SU-DHL-6 (cell line): ENCODE measurements at regions not wholly inside any gene's neighbourhood (a gene's known extent, or its start where the extent isn't known, plus 50 kb on each side); places are given as distances from the start of the nearest gene placed in this dataset.

Experiments used
- H2AFZ ChIP-seq: fragments of 200-600 bp; sonication (generic); 2 replicates; pipeline ENCODE4 v1.6.1; 2014; ENCODE audit warnings: low read depth, mild to moderate bottlenecking, moderate library complexity, mixed read lengths, antibody characterized with exemption, low read length; ENCODE audit not compliant: severe bottlenecking
- H3F3A ChIP-seq: fragments of 200-600 bp; shearing (Covaris generic); 2 replicates; pipeline ENCODE4 v1.6.0; 2016; ENCODE audit warnings: antibody characterized with exemption, mild to moderate bottlenecking; ENCODE audit not compliant: insufficient read depth
- H3K27ac ChIP-seq: fragments of 200-600 bp; sonication (generic); 2 replicates; pipeline ENCODE4 v1.5.1; 2016; ENCODE audit warnings: low read depth, mild to moderate bottlenecking, low read length, moderate library complexity, mixed read lengths
- H3K27me3 ChIP-seq: fragments of 200-600 bp; sonication (generic), shearing (Covaris generic); 2 replicates; pipeline ENCODE4 v1.6.0; 2014; ENCODE audit warnings: mild to moderate bottlenecking, low read length
- H3K36me3 ChIP-seq: fragments of 200-600 bp; sonication (generic); 2 replicates; pipeline ENCODE4 v1.6.1; 2014; ENCODE audit warnings: mild to moderate bottlenecking, low read length, mixed read lengths
- H3K4me2 ChIP-seq: fragments of 300-600, 200-600 bp; shearing (Covaris generic), sonication (generic); 2 replicates; pipeline ENCODE4 v1.6.0; 2014; ENCODE audit warnings: low read length, low read depth, mild to moderate bottlenecking; ENCODE audit not compliant: poor library complexity, severe bottlenecking
- H3K4me3 ChIP-seq: fragments of 200-600 bp; sonication (generic); 2 replicates; pipeline ENCODE4 v1.5.1; 2014; ENCODE audit warnings: antibody characterized with exemption, low read length, mild to moderate bottlenecking, mixed read lengths; ENCODE audit not compliant: insufficient read depth, poor library complexity, severe bottlenecking
- H3K79me2 ChIP-seq: fragments of 200-600 bp; sonication (generic); 2 replicates; pipeline ENCODE4 v1.6.1; 2014; ENCODE audit warnings: mild to moderate bottlenecking, low read length, moderate library complexity; ENCODE audit not compliant: insufficient read depth
- H3K9ac ChIP-seq: fragments of 200-600 bp; sonication (generic); 2 replicates; pipeline ENCODE4 v1.7.0; 2014; ENCODE audit warnings: mild to moderate bottlenecking, low read length
- H3K9me2 ChIP-seq: fragments of 200-600 bp; sonication (generic); replicated peaks from 2 replicates; pipeline ENCODE4 v1.6.1; 2014; ENCODE audit warnings: low read length; ENCODE audit not compliant: insufficient read depth
- H3K9me3 ChIP-seq: fragments of 200-600 bp; sonication (generic); 2 replicates; pipeline ENCODE4 v1.6.1; 2014; ENCODE audit warnings: low read length, mixed read lengths; ENCODE audit not compliant: insufficient read depth
- H4K20me1 ChIP-seq: fragments of 200-600 bp; sonication (generic); 2 replicates; pipeline ENCODE4 v1.6.1; 2014; ENCODE audit warnings: low read depth, mild to moderate bottlenecking, antibody characterized with exemption, low read length, moderate library complexity, mixed read lengths
- CTCF ChIP-seq: fragments of 200-600 bp; sonication (generic); IDR thresholded peaks from one replicate; pipeline ENCODE4 v1.5.1; 2017; ENCODE audit warnings: antibody characterized with exemption, mild to moderate bottlenecking, low read length, moderate library complexity; ENCODE audit not compliant: insufficient read depth, poor library complexity, severe bottlenecking
- EZH2phosphoT487 ChIP-seq: fragments of 200-600 bp; sonication (generic), shearing (Covaris generic); conservative IDR thresholded peaks from 2 replicates; pipeline ENCODE4 v1.6.1; 2018; ENCODE audit warnings: mild to moderate bottlenecking, antibody characterized with exemption, low read length, moderate library complexity, mixed read lengths

GRCh38 chr1:104463126-104463697 is 713.5 kb downstream of the AMY1C start:
- no peaks in the 10 kb centered on the region for H3K9me2 ChIP-seq
- H2AFZ ChIP-seq = no peak overlapping the region
- H4K20me1 ChIP-seq = no peaks in the 10 kb centered on the region
- H3K4me3 ChIP-seq = no peak overlapping the region
- no peak overlapping the region for H3K9ac ChIP-seq
- no peaks in the 10 kb centered on the region for H3K79me2 ChIP-seq
- H3K4me2 ChIP-seq = no peak overlapping the region
- peaks cover 6% of the 10 kb centered on the region; the same call in 1 of the 2 replicates for H3K9me3 ChIP-seq
- TF ChIP-seq CTCF (no peak), EZH2phosphoT487 (no peak)
- H3K27ac ChIP-seq = no peak overlapping the region
- no peaks in the 10 kb centered on the region for H3F3A ChIP-seq
- no peaks in the 10 kb centered on the region for H3K36me3 ChIP-seq
- H3K27me3 ChIP-seq = no peaks in the 10 kb centered on the region

- no peaks in the 10 kb centered on the region for H4K20me1 ChIP-seq
- H3K27me3 ChIP-seq = no peaks in the 10 kb centered on the region
- H3K9me3 ChIP-seq = no peaks in the 10 kb centered on the region
- H3K9ac ChIP-seq = no peak overlapping the region
- no peaks in the 10 kb centered on the region for H3F3A ChIP-seq
- no peaks in the 10 kb centered on the region for H3K79me2 ChIP-seq
- H3K9me2 ChIP-seq = no peaks in the 10 kb centered on the region
- no peak overlapping the region for H2AFZ ChIP-seq
- no peak for TF ChIP-seq CTCF
- TF ChIP-seq EZH2phosphoT487 = no peak
- no peaks in the 10 kb centered on the region for H3K36me3 ChIP-seq
- H3K4me2 ChIP-seq = no peak overlapping the region
- H3K27ac ChIP-seq = no peak overlapping the region
- H3K4me3 ChIP-seq = no peak overlapping the region
These were observed 716.4 kb downstream of the AMY1C start for GRCh38 chr1:104466068-104466467.

- H3K9ac ChIP-seq = no peak overlapping the region
- H4K20me1 ChIP-seq = no peaks in the 10 kb centered on the region
- no peak overlapping the region for H3K4me2 ChIP-seq
- no peaks in the 10 kb centered on the region for H3K36me3 ChIP-seq
- H3K9me2 ChIP-seq = no peaks in the 10 kb centered on the region
- no peak for TF ChIP-seq CTCF
- no peak for TF ChIP-seq EZH2phosphoT487
- no peak overlapping the region for H3K27ac ChIP-seq
- no peaks in the 10 kb centered on the region for H3K9me3 ChIP-seq
- no peaks in the 10 kb centered on the region for H3F3A ChIP-seq
- no peak overlapping the region for H2AFZ ChIP-seq
- H3K4me3 ChIP-seq = no peak overlapping the region
- no peaks in the 10 kb centered on the region for H3K79me2 ChIP-seq
- H3K27me3 ChIP-seq = no peaks in the 10 kb centered on the region
These were observed 717.9 kb downstream of the AMY1C start for GRCh38 chr1:104467590-104467989.
